Right atrium auricular region (tissue), 2 donors: ENCODE measurements at regions not wholly inside any gene's neighbourhood (a gene's known extent, or its start where the extent isn't known, plus 50 kb on each side); places are given as distances from the start of the nearest gene placed in this dataset.

Experiments used
- DNase-seq: peaks from one replicate; pipeline ENCODE4 v3.0.0-alpha.2; 2019; ENCODE audit warnings: low spot score
- H3K27ac ChIP-seq, 2 donors: fragments of 200-600 bp; sonication (generic); 1 replicate in 1 of 2; 2 replicates in 1 of 2; pipeline ENCODE4 v1.5.1; 2016 to 2019
- H3K27me3 ChIP-seq, 2 donors: fragments of 200-600 bp; sonication (generic); one replicate each; pipeline versions ENCODE4 v1.5.1 to v1.6.0; 2017 to 2019
- H3K36me3 ChIP-seq: fragments of 200-600 bp; sonication (generic); one replicate; pipeline ENCODE4 v1.5.1; 2016
- H3K4me1 ChIP-seq, 2 donors: fragments of 200-600 bp; sonication (generic); one replicate each; pipeline versions ENCODE4 v1.5.1 to v1.6.0; 2017 to 2019
- H3K4me3 ChIP-seq, 2 donors: fragments of 200-600 bp; sonication (generic); 1 replicate in 1 of 2; 2 replicates in 1 of 2; pipeline ENCODE4 v1.5.1; 2017 to 2019; ENCODE audit warnings: mild to moderate bottlenecking in 1 of 2, moderate library complexity in 1 of 2
- H3K9me3 ChIP-seq, 2 donors: fragments of 200-600 bp; sonication (generic); one replicate each; pipeline ENCODE4 v1.5.1; 2019
- TF ChIP-seq, protein P1 (sequence below), 2 donors: fragments of 200-600 bp; sonication (generic); IDR thresholded peaks; one replicate each; pipeline ENCODE4 v1.5.1; 2019; ENCODE audit warnings: antibody characterized with exemption in 2 of 2

- Histone ChIP-seq H3K27ac (no peak overlapping the region), H3K36me3 (no peaks in the 10 kb centered on the region), H3K27me3 (no peaks in the 10 kb centered on the region), H3K4me3 (no peak overlapping the region), H3K4me1 (peaks cover 0 to 3% of the 10 kb centered on the region in 2 donors), H3K9me3 (no peaks in the 10 kb centered on the region)
- TF ChIP-seq, protein P1, sequence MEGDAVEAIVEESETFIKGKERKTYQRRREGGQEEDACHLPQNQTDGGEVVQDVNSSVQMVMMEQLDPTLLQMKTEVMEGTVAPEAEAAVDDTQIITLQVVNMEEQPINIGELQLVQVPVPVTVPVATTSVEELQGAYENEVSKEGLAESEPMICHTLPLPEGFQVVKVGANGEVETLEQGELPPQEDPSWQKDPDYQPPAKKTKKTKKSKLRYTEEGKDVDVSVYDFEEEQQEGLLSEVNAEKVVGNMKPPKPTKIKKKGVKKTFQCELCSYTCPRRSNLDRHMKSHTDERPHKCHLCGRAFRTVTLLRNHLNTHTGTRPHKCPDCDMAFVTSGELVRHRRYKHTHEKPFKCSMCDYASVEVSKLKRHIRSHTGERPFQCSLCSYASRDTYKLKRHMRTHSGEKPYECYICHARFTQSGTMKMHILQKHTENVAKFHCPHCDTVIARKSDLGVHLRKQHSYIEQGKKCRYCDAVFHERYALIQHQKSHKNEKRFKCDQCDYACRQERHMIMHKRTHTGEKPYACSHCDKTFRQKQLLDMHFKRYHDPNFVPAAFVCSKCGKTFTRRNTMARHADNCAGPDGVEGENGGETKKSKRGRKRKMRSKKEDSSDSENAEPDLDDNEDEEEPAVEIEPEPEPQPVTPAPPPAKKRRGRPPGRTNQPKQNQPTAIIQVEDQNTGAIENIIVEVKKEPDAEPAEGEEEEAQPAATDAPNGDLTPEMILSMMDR (IDR thresholded peaks at IDR 0.05), result no peak
- DNase-seq, result no peak
These were observed 389.6 kb upstream of the DYNLRB2 start for GRCh38 chr16:80150978-80151721.

GRCh38 chr16:80148826-80149225 lies 392.0 kb upstream of the DYNLRB2 start:
- TF ChIP-seq, protein P1 (IDR thresholded peaks at IDR 0.05), result no peak
- Histone ChIP-seq H3K27ac (no peak overlapping the region), H3K27me3 (no peaks in the 10 kb centered on the region), H3K36me3 (no peaks in the 10 kb centered on the region), H3K4me3 (no peak overlapping the region), H3K9me3 (no peaks in the 10 kb centered on the region), H3K4me1 (peaks cover 0 to 3% of the 10 kb centered on the region in 2 donors)
- no peak for DNase-seq

- DNase-seq, result no peak
- Histone ChIP-seq H3K27me3 (no peaks in the 10 kb centered on the region), H3K4me1 (peaks cover 0 to 3% of the 10 kb centered on the region in 2 donors), H3K9me3 (no peaks in the 10 kb centered on the region), H3K36me3 (no peaks in the 10 kb centered on the region), H3K27ac (no peak overlapping the region), H3K4me3 (no peak overlapping the region)
- TF ChIP-seq, protein P1 (IDR thresholded peaks at IDR 0.05), result no peak
These were observed 393.7 kb upstream of the DYNLRB2 start for GRCh38 chr16:80147026-80147655.

DNA sequence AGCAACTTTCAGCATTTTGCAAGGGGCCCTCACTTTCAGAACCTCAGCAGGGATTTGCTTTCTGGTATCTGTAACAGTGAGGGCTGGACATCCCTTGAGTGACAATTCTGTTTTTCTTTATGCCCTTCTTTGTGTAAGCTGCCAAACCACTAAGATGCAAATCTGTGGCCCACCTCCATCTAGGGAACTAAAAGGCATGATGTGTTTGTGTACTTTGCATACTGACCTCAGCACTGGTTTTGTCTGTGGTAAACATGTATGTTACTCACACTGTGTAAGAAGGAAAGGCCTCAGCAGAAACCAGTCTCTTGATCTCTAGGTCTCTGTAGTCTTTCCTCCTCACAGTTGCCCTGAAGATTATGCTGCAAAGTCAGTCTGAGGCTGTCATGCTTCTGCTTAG lies 396.6 kb upstream of the DYNLRB2 start:
- TF ChIP-seq, protein P1 (IDR thresholded peaks at IDR 0.05), result no peak
- no peak overlapping the region for H3K27ac ChIP-seq
- H3K9me3 ChIP-seq, result no peaks in the 10 kb centered on the region
- no peak overlapping the region for H3K4me3 ChIP-seq
- no peak for DNase-seq
- no peaks in the 10 kb centered on the region for H3K36me3 ChIP-seq
- no peaks in the 10 kb centered on the region for H3K4me1 ChIP-seq
- no peaks in the 10 kb centered on the region for H3K27me3 ChIP-seq

DNA sequence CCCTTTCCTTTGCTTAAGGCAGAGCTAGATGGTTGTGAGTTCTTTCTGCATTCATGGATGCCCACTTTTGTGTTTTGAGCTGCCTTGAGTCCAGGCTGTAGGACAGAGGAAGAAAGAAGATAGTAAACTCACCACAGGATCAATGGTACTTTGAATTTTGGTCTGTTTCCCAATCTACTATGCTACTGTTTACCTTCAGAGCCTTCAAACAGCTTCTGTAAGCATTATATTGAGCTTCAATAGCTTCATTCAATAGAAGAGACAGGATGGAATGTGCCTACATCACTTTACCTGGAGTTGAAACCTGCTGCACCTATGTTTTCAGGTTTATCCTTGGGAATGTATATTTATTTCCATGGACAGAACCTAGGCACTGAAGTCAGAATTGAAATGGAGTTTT lies 397.9 kb upstream of the DYNLRB2 start:
- H3K27ac ChIP-seq, result no peak overlapping the region
- no peak for DNase-seq
- no peaks in the 10 kb centered on the region for H3K4me1 ChIP-seq
- TF ChIP-seq, protein P1 (IDR thresholded peaks at IDR 0.05), result no peak
- H3K27me3 ChIP-seq, result no peaks in the 10 kb centered on the region
- H3K4me3 ChIP-seq, result no peak overlapping the region
- H3K9me3 ChIP-seq, result no peaks in the 10 kb centered on the region
- no peaks in the 10 kb centered on the region for H3K36me3 ChIP-seq
